Middle frontal gyrus (tissue), 1 donor: ENCODE measurements at regions not wholly inside any gene's neighbourhood (a gene's known extent, or its start where the extent isn't known, plus 50 kb on each side); places are given as distances from the start of the nearest gene placed in this dataset.
"Not testable (repeated sequence)": the region's sequence is repeated elsewhere in the genome, so short reads cannot be mapped to it uniquely, and the experiment has no call there.

ENCODE experiments used
- DNase-seq: peaks from one replicate; pipeline ENCODE4 v3.0.0-alpha.2; 2015; ENCODE audit warnings: low spot score; ENCODE audit errors: extremely low spot score

GRCh38 chr5:102154791-102155605, 141.1 kb downstream of the SLCO4C1 start:
- not testable (repeated sequence) for DNase-seq

GRCh38 chr5:102154291-102154690, 141.8 kb downstream of the SLCO4C1 start:
- no peak for DNase-seq

GRCh38 chr5:102153003-102153759, 142.9 kb downstream of the SLCO4C1 start:
- DNase-seq, result no peak

GRCh38 chr5:102139029-102139428, 157.1 kb downstream of the SLCO4C1 start:
- DNase-seq, result no peak

GRCh38 chr5:102138243-102138653, 157.8 kb downstream of the SLCO4C1 start:
- DNase-seq, result no peak

GRCh38 chr5:102130890-102131289, 165.2 kb downstream of the SLCO4C1 start:
- no peak for DNase-seq

GRCh38 chr5:102130386-102130785, 165.7 kb downstream of the SLCO4C1 start:
- no peak for DNase-seq

- no peak for DNase-seq
These were observed 176.8 kb downstream of the SLCO4C1 start for GRCh38 chr5:102119252-102119651.

- DNase-seq, result no peak
These were observed 180.3 kb downstream of the SLCO4C1 start for GRCh38 chr5:102115736-102116135.

- DNase-seq, result no peak
These were observed 181.5 kb downstream of the SLCO4C1 start for GRCh38 chr5:102114525-102115069.

GRCh38 chr5:102107865-102108264, 188.2 kb downstream of the SLCO4C1 start:
- no peak for DNase-seq

- DNase-seq, result no peak
These were observed 189.5 kb downstream of the SLCO4C1 start for GRCh38 chr5:102106599-102106998.

GRCh38 chr5:102099766-102100331, 196.2 kb downstream of the SLCO4C1 start:
- DNase-seq, result no peak

GRCh38 chr5:102099083-102099482, 197.0 kb downstream of the SLCO4C1 start:
- DNase-seq, result not testable (repeated sequence)

- not testable (repeated sequence) for DNase-seq
These were observed 197.5 kb downstream of the SLCO4C1 start for GRCh38 chr5:102098606-102099005.

GRCh38 chr5:102090770-102091169, 205.3 kb downstream of the SLCO4C1 start:
- no peak for DNase-seq

GRCh38 chr5:102089883-102090282, 206.2 kb downstream of the SLCO4C1 start:
- no peak for DNase-seq

GRCh38 chr5:102087906-102088305, 208.2 kb downstream of the SLCO4C1 start:
- no peak for DNase-seq

GRCh38 chr5:102080288-102080687, 215.8 kb downstream of the SLCO4C1 start:
- DNase-seq, result no peak

- no peak for DNase-seq
These were observed 218.2 kb downstream of the SLCO4C1 start for GRCh38 chr5:102077920-102078319.

GRCh38 chr5:102069974-102070373, 226.1 kb downstream of the SLCO4C1 start:
- no peak for DNase-seq

- DNase-seq, result no peak
These were observed 227.2 kb downstream of the SLCO4C1 start for GRCh38 chr5:102068870-102069269.
